Activated T-cell treated with anti-CD3 and anti-CD28 coated beads, Interleukin-2, amount 50 U/mL, for 4 hours (primary cell): ENCODE measurements at regions not wholly inside any gene's neighbourhood (a gene's known extent, or its start where the extent isn't known, plus 50 kb on each side); places are given as distances from the start of the nearest gene placed in this dataset.

Source experiments
- ATAC-seq, 2 donors: fragments of 200-7000 bp; cut with Tn5 transposase; one replicate each; pipeline ENCODE4 v1.10.0; 2021
- DNase-seq: peaks from one replicate; pipeline ENCODE4 v3.0.0-alpha.2; 2020
- H3K27me3 Mint-ChIP-seq: one replicate; pipeline ENCODE4 v1.8.0; 2021; ENCODE audit warnings: low read depth, mixed read lengths
- H3K36me3 Mint-ChIP-seq: one replicate; pipeline ENCODE4 v1.8.0; 2022; ENCODE audit warnings: mixed read lengths; ENCODE audit not compliant: insufficient read depth
- H3K4me1 Mint-ChIP-seq: one replicate; pipeline ENCODE4 v1.8.0; 2021; ENCODE audit warnings: low read depth, mixed read lengths
- H3K4me3 Mint-ChIP-seq: one replicate; pipeline ENCODE4 v1.8.0; 2021; ENCODE audit warnings: mild to moderate bottlenecking, moderate library complexity, mixed read lengths
- H3K9me3 Mint-ChIP-seq: one replicate; pipeline ENCODE4 v1.8.0; 2021; ENCODE audit warnings: mixed read lengths

DNA sequence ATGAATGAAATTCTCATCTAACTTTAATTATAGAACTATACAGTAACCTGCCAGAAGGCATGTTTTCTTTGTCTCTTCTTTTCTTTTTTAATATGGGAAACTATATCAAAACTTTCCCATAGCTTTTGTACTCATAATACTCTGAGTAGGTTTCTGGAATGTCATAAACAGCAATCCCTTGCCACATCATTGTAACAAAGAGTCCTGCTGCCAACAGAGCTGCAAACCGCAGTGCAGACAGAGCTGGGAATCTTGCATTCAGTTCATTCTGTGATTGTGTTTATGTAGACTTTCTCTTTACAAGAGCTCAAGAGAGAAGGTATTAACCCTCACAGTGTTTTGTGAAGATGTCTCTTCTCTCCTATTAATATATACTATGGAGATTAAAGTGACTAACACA lies 304.4 kb upstream of the SLIT2 start:
- ATAC-seq (no peak), DNase-seq (no peak)
- H3K4me1 Mint-ChIP-seq: no peaks in the 10 kb centered on the region
- H3K27me3 Mint-ChIP-seq: no peaks in the 10 kb centered on the region
- peaks cover 16% of the 10 kb centered on the region for H3K9me3 Mint-ChIP-seq
- no peaks in the 10 kb centered on the region for H3K36me3 Mint-ChIP-seq
- H3K4me3 Mint-ChIP-seq: no peak overlapping the region

DNA sequence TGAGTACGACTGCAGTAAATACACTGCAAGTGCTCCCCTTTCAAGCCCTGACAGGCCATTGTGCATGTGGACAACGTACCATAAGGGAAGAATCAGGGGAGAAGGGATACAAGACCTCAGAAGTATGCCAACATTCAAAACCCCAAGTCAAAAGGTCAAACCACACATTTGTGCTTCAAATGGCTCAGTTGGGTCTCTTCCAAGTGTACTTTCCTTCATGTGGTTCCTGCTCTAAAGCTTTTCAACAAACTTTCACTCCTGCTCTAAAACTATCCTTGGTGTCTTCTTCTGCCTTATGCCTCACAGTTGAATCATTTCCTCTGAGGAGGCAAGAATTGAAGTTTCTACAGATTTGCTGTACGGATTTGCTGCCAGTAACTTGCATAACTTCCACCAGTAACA lies 305.7 kb upstream of the SLIT2 start:
- ATAC-seq: no peak
- H3K4me1 Mint-ChIP-seq: no peaks in the 10 kb centered on the region
- DNase-seq: no peak
- peaks cover 13% of the 10 kb centered on the region for H3K9me3 Mint-ChIP-seq
- H3K36me3 Mint-ChIP-seq: no peaks in the 10 kb centered on the region
- no peaks in the 10 kb centered on the region for H3K27me3 Mint-ChIP-seq
- no peak overlapping the region for H3K4me3 Mint-ChIP-seq

DNA sequence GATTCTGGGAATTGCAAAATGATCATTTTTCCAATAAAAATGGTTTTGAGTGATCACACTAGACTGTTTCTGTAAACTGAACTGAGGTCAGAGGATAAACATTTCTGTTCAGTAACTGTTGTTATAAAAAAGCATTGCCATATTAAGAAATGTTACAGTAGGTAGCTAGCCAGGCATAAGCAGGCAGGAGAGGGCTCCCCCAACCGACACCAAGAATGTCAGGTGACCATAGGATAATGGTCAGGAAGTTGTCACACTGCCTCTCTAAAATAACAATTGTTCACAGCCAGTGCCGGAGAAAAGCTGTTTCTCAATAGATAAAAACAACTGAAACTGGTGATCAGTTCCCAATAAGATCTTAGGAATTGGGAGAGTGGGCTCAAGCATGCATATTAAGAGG lies 306.2 kb upstream of the SLIT2 start:
- H3K9me3 Mint-ChIP-seq: peaks cover 13% of the 10 kb centered on the region
- no peaks in the 10 kb centered on the region for H3K27me3 Mint-ChIP-seq
- no peak overlapping the region for H3K4me3 Mint-ChIP-seq
- ATAC-seq (no peak), DNase-seq (no peak)
- H3K36me3 Mint-ChIP-seq: no peaks in the 10 kb centered on the region
- no peaks in the 10 kb centered on the region for H3K4me1 Mint-ChIP-seq

DNA sequence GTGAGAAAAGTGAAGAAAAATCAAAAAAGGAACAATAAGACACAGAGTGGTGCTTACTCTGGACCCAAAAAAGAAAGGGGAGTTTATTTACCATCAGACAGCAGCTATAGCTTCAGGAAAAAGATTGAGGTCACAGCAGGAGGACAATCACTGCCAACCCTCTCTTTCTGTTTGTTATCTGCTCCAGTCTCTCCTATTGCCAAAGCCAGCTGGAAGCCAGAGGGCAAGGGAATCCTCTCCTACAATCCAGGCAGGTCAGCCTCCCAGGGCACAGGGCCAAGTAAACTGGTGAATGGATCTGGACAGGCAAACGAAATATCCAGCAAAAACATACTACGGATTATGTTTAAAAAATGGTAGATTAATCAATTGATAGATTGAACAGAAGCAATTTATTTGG lies 306.9 kb upstream of the SLIT2 start:
- ATAC-seq (no peak), DNase-seq (no peak)
- Mint-ChIP-seq H3K27me3 (no peaks in the 10 kb centered on the region), H3K9me3 (peaks cover 13% of the 10 kb centered on the region), H3K36me3 (no peaks in the 10 kb centered on the region), H3K4me3 (no peak overlapping the region), H3K4me1 (no peaks in the 10 kb centered on the region)

DNA sequence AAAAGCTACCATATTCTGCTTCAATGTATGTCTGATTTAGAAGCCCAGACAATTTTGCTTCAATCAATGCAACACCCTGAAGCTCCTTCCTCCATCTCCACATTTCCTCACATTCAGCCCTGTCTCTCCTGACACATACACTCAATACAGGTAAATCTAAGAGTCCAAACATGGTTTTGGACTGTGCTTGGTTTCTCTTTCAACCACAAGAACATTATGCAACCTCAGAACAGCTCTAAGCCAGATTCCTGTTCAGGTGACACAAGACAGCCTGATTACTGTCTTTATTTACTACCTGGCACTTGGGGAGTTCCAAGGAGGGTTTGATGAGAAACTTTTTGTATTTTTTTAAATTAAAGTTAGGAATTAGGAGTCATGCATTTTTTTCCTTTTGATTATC lies 307.5 kb upstream of the SLIT2 start:
- Mint-ChIP-seq H3K9me3 (peaks cover 13% of the 10 kb centered on the region), H3K36me3 (no peaks in the 10 kb centered on the region), H3K27me3 (no peaks in the 10 kb centered on the region), H3K4me3 (no peak overlapping the region), H3K4me1 (no peaks in the 10 kb centered on the region)
- ATAC-seq: no peak
- no peak for DNase-seq

DNA sequence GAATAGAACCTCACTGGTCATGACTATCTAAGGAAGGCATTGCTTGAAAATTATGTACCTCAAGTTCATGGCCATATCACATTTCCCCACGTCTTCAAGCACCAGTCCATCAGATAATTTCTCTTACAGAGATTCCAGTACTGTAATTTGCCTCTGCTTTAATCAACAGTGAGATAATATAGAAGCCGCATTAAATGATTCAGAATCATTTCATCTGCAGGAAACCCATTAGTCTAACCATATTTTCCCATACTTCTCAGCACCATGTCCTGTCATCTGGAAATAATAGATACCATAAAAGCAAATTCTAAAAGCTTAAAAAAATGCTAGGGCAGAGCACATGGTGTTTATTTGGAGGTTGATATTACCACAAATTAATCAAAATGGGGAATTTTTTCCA lies 310.3 kb upstream of the SLIT2 start:
- Mint-ChIP-seq H3K4me1 (no peaks in the 10 kb centered on the region), H3K9me3 (peaks cover 6% of the 10 kb centered on the region), H3K27me3 (no peaks in the 10 kb centered on the region), H3K4me3 (no peak overlapping the region), H3K36me3 (no peaks in the 10 kb centered on the region)
- ATAC-seq: no peak
- DNase-seq: no peak

DNA sequence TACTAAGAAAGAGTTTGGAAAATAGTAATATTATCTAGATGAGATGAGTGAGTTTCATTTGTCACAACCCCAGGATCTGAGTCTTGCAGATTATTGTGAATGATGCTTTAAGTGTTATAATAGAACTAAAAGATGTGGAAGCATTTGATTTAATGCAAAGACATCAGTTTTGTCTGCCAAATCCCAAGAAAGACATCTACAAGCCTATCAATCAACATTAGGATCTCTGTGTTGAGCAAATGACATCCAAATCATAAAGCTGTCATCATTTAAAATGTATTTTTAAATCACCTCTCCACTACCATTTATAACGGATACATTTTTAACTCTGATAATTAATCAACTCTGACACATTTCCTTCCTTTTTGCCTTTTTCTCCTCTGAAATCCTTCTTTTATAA lies 310.8 kb upstream of the SLIT2 start:
- Mint-ChIP-seq H3K4me1 (no peaks in the 10 kb centered on the region), H3K9me3 (peaks cover 6% of the 10 kb centered on the region), H3K27me3 (no peaks in the 10 kb centered on the region), H3K4me3 (no peak overlapping the region), H3K36me3 (no peaks in the 10 kb centered on the region)
- ATAC-seq (no peak), DNase-seq (no peak)

DNA sequence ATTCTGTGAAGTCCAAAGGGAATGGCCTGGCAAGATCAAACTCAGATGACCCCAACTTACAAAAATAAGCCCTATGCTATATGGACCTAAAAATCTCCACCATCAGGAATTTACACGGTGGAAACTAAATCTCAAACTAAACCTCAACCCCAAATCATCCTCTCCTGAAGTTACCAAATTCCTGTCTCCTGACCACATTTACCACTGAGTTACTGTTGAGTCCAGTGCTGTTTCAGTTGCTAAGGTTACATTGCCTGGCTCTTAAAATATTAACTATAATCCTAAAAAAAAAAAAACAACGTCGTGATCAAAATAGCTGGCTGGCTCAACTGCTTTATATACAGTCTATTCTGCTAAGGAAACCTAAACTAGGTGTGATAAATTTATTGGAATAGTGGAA lies 315.2 kb upstream of the SLIT2 start:
- Mint-ChIP-seq H3K36me3 (no peaks in the 10 kb centered on the region), H3K9me3 (peaks cover 3% of the 10 kb centered on the region), H3K4me3 (no peak overlapping the region), H3K4me1 (no peaks in the 10 kb centered on the region), H3K27me3 (no peaks in the 10 kb centered on the region)
- no peak for ATAC-seq
- DNase-seq: no peak

DNA sequence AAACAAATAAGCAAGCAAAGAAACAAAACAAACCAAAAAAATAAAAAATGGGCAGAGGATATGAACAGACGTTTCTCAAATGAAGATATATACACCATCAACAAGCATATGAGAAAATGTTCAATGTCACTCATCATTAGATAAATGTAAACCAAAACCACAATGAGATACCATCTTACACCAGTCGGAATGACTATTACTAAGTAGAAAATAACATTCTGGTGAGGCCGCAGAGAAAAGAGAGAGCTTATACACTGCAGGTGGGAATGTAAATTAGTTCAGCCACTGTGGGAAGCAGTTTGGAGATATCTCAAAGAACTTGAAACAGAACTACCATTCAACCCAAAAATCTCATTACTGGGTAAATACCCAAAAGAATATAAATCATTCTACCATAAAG lies 321.0 kb upstream of the SLIT2 start:
- H3K36me3 Mint-ChIP-seq: no peaks in the 10 kb centered on the region

DNA sequence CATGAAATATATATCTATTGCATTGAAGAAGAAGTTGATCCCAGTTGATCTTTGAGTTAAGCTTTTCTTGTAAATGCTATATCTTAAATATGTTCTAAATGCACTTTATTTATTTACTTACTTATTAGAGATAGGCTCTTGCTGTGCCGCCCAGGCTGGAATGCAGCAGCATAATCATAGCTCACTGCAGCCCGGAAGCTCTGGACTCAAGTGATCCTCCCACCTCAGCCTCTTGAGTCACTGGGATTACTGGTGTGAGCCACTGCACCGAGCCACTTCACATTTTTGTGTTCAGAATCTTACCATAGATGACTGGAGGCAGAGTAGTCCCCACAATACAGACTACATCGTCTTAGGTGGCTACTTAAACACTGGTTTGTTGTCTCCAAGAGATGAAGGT lies 324.3 kb upstream of the SLIT2 start:
- DNase-seq: no peak
- no peaks in the 10 kb centered on the region for H3K27me3 Mint-ChIP-seq
- H3K4me1 Mint-ChIP-seq: no peaks in the 10 kb centered on the region
- H3K9me3 Mint-ChIP-seq: peaks cover 20% of the 10 kb centered on the region
- no peak for ATAC-seq
- no peak overlapping the region for H3K4me3 Mint-ChIP-seq
- no peaks in the 10 kb centered on the region for H3K36me3 Mint-ChIP-seq

More for the DNA sequence above, 321.0 kb upstream of the SLIT2 start:
- ATAC-seq (no peak), DNase-seq (no peak)
- H3K4me1 Mint-ChIP-seq: no peaks in the 10 kb centered on the region
- no peaks in the 10 kb centered on the region for H3K27me3 Mint-ChIP-seq
- H3K4me3 Mint-ChIP-seq: no peak overlapping the region
- peaks cover 20% of the 10 kb centered on the region for H3K9me3 Mint-ChIP-seq

DNA sequence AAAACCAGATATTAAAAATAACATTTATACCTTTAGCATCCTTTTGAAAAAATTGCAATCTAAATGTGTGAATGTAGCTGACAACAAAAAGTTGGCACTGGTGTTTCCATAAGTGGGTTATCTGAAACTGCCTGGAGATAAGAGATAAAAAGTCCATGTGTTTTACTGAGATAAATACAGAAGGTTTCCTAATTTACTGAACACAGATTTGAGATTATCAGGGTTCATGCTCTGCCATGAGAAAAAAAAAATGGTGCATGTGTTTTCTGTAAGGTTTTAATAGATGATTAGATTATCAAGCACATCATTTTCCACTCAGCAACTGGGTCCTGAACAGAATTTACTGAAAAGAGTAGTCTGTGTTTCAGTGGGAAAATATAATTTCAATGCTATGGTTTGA lies 326.2 kb upstream of the SLIT2 start:
- Mint-ChIP-seq H3K4me3 (no peak overlapping the region), H3K27me3 (no peaks in the 10 kb centered on the region), H3K9me3 (peaks cover 16% of the 10 kb centered on the region), H3K4me1 (no peaks in the 10 kb centered on the region), H3K36me3 (no peaks in the 10 kb centered on the region)
- DNase-seq (no peak), ATAC-seq (no peak)

DNA sequence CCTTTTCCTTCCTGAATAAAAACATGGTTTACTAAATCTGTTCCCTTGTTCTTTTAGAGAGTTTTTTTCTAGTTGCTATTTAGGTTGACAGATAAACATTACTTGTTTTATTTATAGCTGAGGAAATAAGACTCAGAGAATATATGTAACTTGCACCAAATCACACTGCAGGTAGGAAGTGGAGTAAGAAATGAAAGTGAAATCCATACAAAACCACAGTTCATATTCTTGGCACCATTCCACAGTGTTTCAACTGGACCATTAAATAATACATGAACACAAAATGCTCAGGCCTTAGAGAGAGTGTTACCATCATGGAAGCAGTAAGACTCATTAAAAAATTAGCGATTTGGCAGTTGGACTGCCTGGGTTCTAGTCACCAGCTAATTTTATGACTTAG lies 326.9 kb upstream of the SLIT2 start:
- Mint-ChIP-seq H3K9me3 (peaks cover 14% of the 10 kb centered on the region), H3K27me3 (no peaks in the 10 kb centered on the region), H3K36me3 (no peaks in the 10 kb centered on the region), H3K4me1 (no peaks in the 10 kb centered on the region), H3K4me3 (no peak overlapping the region)
- ATAC-seq: no peak
- DNase-seq: no peak

DNA sequence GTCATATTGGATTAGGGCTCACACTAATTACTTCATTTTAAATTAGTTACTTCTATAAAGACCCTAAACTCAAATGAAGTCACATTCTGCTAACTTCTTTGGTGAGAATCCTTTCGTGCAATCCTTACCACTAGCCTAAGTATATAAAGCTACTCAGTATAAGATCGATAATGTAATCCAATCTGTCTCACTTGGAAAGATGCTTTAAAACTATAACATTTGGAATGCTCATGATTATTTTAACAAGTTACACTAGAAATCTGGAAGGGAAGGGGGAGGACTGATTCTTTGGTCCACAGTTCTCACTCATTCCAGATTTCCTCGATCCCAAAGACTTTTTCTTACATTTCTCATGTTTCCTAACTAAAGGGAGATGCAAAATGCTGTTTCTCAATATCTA lies 336.4 kb upstream of the SLIT2 start:
- ATAC-seq (no peak), DNase-seq (no peak)
- Mint-ChIP-seq H3K4me3 (no peak overlapping the region), H3K9me3 (peaks cover 16% of the 10 kb centered on the region), H3K36me3 (no peaks in the 10 kb centered on the region), H3K27me3 (no peaks in the 10 kb centered on the region), H3K4me1 (no peaks in the 10 kb centered on the region)

DNA sequence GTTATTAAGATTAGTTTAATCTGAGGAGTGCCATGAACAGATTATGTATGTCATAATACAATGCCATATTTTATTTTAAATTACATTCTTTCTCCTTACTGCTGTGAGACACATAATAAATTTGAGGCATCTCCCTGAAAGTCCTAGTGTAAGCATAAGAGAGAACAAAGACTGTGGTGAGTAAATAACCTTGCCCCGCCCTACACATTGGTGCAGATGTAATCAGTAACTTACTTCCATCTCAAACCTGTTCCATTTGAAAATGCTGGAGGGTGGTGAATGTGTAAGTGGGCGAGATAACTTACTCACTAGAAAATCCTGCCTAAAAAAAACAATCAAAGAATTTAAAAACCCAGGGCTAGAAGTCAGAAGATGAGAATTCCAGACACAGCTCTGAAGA lies 338.1 kb upstream of the SLIT2 start:
- no peaks in the 10 kb centered on the region for H3K4me1 Mint-ChIP-seq
- no peak overlapping the region for H3K4me3 Mint-ChIP-seq
- H3K27me3 Mint-ChIP-seq: no peaks in the 10 kb centered on the region
- H3K36me3 Mint-ChIP-seq: no peaks in the 10 kb centered on the region
- ATAC-seq: no peak
- no peak for DNase-seq
- peaks cover 12% of the 10 kb centered on the region for H3K9me3 Mint-ChIP-seq

DNA sequence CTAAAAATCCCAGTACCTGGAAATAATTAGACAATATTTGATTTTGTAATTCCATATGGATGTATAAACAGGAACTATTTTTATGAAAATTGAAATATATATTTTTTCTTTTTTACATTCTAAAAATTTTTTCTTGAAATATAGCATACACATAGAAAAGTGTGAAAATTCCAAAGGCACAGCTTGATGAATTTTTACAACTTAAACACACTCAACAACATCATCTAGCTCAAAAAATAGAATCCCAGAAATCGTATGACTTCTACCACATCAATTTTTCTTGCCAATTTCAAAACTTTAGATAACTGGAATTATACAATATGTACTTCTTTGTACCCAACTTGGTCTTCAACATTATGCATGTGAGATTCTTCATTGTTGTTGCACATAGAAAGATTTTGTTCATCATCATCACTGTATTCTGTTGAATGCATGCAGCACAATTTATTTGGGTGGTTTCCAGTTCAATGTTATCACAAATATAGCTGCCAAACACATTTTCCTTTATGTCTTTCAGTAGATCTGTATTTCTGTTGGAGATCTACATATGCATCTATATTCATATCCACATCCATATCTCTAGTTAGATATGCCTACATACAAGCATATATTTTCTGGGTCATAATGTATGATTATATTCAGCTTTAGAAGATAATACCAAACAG lies 340.7 kb upstream of the SLIT2 start:
- peaks cover 11% of the 10 kb centered on the region for H3K9me3 Mint-ChIP-seq
- DNase-seq (no peak), ATAC-seq (no peak)
- H3K4me3 Mint-ChIP-seq: no peak overlapping the region
- no peaks in the 10 kb centered on the region for H3K36me3 Mint-ChIP-seq
- H3K27me3 Mint-ChIP-seq: no peaks in the 10 kb centered on the region
- H3K4me1 Mint-ChIP-seq: no peaks in the 10 kb centered on the region

DNA sequence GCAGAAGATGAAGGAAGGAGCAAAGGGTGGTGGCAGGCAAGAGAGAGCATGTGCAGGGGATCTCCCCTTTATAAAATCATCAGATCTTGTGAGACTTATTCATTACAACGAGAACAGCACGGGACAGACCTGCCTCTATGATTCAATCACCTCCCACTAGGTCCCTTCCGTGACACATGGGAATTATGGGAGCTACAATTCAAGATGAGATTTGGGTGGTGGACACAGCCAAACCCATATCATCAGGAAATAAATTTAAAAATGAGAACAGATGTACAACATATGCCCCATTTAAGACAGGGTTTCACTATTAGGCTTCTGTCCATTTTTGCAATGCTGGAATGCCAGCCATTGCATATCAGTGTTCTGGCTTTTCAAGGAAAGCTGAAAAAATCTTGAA lies 346.7 kb upstream of the SLIT2 start:
- ATAC-seq (no peak), DNase-seq (no peak)
- peaks cover 8% of the 10 kb centered on the region for H3K9me3 Mint-ChIP-seq
- no peak overlapping the region for H3K4me3 Mint-ChIP-seq
- no peaks in the 10 kb centered on the region for H3K27me3 Mint-ChIP-seq
- no peaks in the 10 kb centered on the region for H3K4me1 Mint-ChIP-seq
- H3K36me3 Mint-ChIP-seq: no peaks in the 10 kb centered on the region
